Progenitor cell of endocrine pancreas (in vitro differentiated cells): ENCODE measurements at regions not wholly inside any gene's neighbourhood (a gene's known extent, or its start where the extent isn't known, plus 50 kb on each side); places are given as distances from the start of the nearest gene placed in this dataset.

Experiments used
- DNase-seq: peaks from one replicate; pipeline ENCODE4 v3.0.0; 2021; ENCODE audit warnings: low spot score; ENCODE audit not compliant: unreplicated experiment
- H3K27ac Mint-ChIP-seq: 2 replicates; pipeline ENCODE4 v1.8.0; 2021; ENCODE audit warnings: mild to moderate bottlenecking, moderate library complexity, mixed read lengths
- H3K27me3 Mint-ChIP-seq: 2 replicates; pipeline ENCODE4 v1.8.0; 2021; ENCODE audit warnings: mixed read lengths
- H3K36me3 Mint-ChIP-seq: 2 replicates; pipeline ENCODE4 v1.8.0; 2022; ENCODE audit warnings: mixed read lengths; ENCODE audit not compliant: insufficient read depth
- H3K4me1 Mint-ChIP-seq: 2 replicates; pipeline ENCODE4 v1.8.0; 2021; ENCODE audit warnings: low read depth, mixed read lengths
- H3K4me3 Mint-ChIP-seq: 2 replicates; pipeline ENCODE4 v1.8.0; 2021; ENCODE audit warnings: low read depth, mild to moderate bottlenecking, moderate library complexity, mixed read lengths
- H3K9me3 Mint-ChIP-seq: 2 replicates; pipeline ENCODE4 v1.8.0; 2021; ENCODE audit warnings: low read depth, mixed read lengths
- TF ChIP-seq, protein P1 (sequence below): fragments of 200-600 bp; sonication (generic); IDR thresholded peaks from one replicate; pipeline ENCODE4 v1.5.0; 2021; ENCODE audit warnings: antibody characterized with exemption, mild to moderate bottlenecking; ENCODE audit not compliant: unreplicated experiment

DNA sequence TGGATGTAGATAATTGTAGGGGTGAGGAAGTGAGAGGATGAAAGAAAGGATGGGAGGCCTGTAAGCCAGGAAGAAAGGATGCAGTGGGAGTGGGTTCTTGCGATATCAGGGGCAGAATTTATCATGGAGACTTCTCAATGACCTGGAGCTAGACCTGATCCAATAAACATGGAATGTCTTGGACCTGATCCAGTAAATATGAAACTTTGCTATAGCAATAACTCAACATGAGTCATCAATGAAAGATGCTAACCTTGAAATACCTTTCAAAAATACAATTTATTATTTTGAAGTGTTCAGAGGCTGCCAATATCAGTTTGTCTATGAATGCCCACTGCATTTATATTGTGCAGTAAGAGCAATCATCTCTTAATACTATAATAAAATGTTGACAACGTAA is 279.5 kb downstream of the POU4F1 start:
- Mint-ChIP-seq H3K27me3 (peaks cover 24% of the 10 kb centered on the region), H3K4me3 (no peak overlapping the region), H3K9me3 (no peaks in the 10 kb centered on the region), H3K4me1 (no peaks in the 10 kb centered on the region), H3K36me3 (no peaks in the 10 kb centered on the region), H3K27ac (no peak overlapping the region)
- TF ChIP-seq, protein P1, sequence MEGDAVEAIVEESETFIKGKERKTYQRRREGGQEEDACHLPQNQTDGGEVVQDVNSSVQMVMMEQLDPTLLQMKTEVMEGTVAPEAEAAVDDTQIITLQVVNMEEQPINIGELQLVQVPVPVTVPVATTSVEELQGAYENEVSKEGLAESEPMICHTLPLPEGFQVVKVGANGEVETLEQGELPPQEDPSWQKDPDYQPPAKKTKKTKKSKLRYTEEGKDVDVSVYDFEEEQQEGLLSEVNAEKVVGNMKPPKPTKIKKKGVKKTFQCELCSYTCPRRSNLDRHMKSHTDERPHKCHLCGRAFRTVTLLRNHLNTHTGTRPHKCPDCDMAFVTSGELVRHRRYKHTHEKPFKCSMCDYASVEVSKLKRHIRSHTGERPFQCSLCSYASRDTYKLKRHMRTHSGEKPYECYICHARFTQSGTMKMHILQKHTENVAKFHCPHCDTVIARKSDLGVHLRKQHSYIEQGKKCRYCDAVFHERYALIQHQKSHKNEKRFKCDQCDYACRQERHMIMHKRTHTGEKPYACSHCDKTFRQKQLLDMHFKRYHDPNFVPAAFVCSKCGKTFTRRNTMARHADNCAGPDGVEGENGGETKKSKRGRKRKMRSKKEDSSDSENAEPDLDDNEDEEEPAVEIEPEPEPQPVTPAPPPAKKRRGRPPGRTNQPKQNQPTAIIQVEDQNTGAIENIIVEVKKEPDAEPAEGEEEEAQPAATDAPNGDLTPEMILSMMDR: no peak
- no peak for DNase-seq

DNA sequence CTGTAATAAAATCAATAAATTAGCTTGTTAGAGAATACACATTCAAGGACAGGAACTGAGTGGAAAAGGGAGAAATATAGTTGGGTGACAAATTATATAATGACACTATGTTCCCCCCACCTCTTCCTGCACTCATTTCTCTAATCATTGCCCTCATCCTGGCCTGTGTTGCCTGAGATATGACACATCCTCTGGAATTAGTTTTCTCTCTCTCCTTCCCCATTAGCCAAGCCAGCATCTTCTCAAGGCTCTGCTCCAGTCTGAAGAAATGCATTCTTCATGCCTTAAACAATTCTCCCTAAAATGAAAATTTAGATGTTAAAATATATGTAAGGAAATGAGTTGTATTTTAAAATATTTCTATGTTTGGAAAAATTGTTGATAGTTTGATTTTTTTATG is 280.3 kb downstream of the POU4F1 start:
- Mint-ChIP-seq H3K27ac (no peak overlapping the region), H3K27me3 (peaks cover 21% of the 10 kb centered on the region), H3K4me3 (no peak overlapping the region), H3K4me1 (no peaks in the 10 kb centered on the region), H3K9me3 (no peaks in the 10 kb centered on the region), H3K36me3 (no peaks in the 10 kb centered on the region)
- TF ChIP-seq, protein P1: no peak
- DNase-seq: no peak

- H3K27ac Mint-ChIP-seq: no peak overlapping the region
- H3K36me3 Mint-ChIP-seq: no peaks in the 10 kb centered on the region
- no peak for DNase-seq
- no peak overlapping the region for H3K4me3 Mint-ChIP-seq
- TF ChIP-seq, protein P1: no peak
- no peaks in the 10 kb centered on the region for H3K9me3 Mint-ChIP-seq
- H3K4me1 Mint-ChIP-seq: no peaks in the 10 kb centered on the region
- peaks cover 13% of the 10 kb centered on the region for H3K27me3 Mint-ChIP-seq
Observed at GRCh38 chr13:78319101-78319627, 284.2 kb downstream of the POU4F1 start.

DNA sequence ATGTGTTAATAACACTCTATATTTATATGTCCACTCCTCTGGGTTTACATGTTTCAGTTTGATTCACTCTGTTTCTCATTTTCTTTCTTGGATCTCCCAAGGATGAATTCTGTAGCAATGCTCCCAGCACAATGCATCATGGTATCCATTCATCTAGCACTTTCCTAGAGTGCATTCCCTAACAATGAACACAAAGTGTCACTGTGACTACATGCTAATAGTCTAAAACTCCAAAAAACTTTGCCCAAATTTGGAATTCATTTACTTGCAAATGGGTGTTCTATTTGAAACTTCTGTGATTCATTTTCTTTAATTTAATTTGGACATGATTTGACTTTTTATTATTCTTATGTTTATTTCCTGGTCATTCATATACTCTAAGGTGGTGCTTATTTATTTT is 286.3 kb downstream of the POU4F1 start:
- TF ChIP-seq, protein P1: peak; percentile 52
- Mint-ChIP-seq H3K27ac (no peak overlapping the region), H3K27me3 (peaks cover 6% of the 10 kb centered on the region), H3K4me3 (no peak overlapping the region), H3K4me1 (no peaks in the 10 kb centered on the region), H3K36me3 (no peaks in the 10 kb centered on the region), H3K9me3 (no peaks in the 10 kb centered on the region)
- no peak for DNase-seq

DNA sequence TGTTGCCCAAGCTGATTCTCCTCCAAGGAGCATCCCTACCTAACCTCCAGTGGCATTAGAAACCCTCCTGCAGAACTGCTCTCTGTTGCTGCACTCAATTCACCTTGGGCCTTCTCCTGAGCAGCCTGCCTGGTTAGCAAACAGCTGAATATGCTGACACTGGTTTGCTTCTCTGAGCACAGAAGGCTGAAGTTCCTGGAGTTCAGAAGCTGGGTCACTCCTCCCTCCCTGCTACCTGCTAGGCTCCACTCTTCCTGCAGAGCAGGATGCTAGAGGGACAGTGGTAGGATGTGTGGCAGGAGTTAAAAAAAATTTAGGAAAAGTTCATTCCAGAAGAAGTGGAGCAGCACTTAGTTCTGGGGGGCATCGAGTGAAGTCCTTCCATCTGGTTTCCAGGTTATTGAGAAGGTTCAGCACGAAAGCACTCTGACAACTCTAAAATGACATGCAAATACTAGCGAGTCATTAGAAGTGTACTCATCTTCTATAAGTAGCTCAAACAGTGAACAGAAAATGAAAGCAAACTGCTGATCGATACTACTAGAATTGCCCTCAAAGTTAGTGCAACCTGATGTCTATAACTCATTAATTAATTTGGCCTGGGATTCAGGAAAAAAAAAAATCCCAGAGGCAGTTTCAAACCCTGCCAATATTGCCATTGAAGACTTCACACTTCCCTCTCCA is 293.7 kb downstream of the POU4F1 start:
- Mint-ChIP-seq H3K4me3 (no peak overlapping the region), H3K4me1 (peaks cover 4% of the 10 kb centered on the region), H3K27ac (no peak overlapping the region), H3K27me3 (peaks cover 15% of the 10 kb centered on the region), H3K9me3 (no peaks in the 10 kb centered on the region), H3K36me3 (no peaks in the 10 kb centered on the region)
- TF ChIP-seq, protein P1: no peak
- no peak for DNase-seq
